HFF-Myc (cell line): ENCODE measurements at regions not wholly inside any gene's neighbourhood (a gene's known extent, or its start where the extent isn't known, plus 50 kb on each side); places are given as distances from the start of the nearest gene placed in this dataset.

Experiments
- DNase-seq: peaks from one replicate; pipeline ENCODE4 v3.0.0-alpha.2; 2011; ENCODE audit warnings: low read depth; ENCODE audit errors: extremely low read depth
- H3K4me3 ChIP-seq: replicated peaks from 2 replicates; pipeline ENCODE4 v1.5.1; 2011; ENCODE audit warnings: low read depth, mild to moderate bottlenecking, control low read depth, low read length
- CTCF ChIP-seq: IDR thresholded peaks from 2 replicates; pipeline ENCODE4 v1.5.1; 2012; ENCODE audit warnings: mild to moderate bottlenecking, low read depth, low read length, control low read depth; ENCODE audit errors: missing control alignments

GRCh38 chr12:3973973-3974644 lies 100.9 kb upstream of the PARP11 start:
- no peak for DNase-seq
- no peak for TF ChIP-seq CTCF
- H3K4me3 ChIP-seq: no peak overlapping the region

GRCh38 chr12:3973269-3973884 lies 100.2 kb upstream of the PARP11 start:
- no peak for DNase-seq
- no peak overlapping the region for H3K4me3 ChIP-seq
- TF ChIP-seq CTCF: no peak

- TF ChIP-seq CTCF: no peak
Observed at GRCh38 chr12:3972576-3972975, 99.4 kb upstream of the PARP11 start.

GRCh38 chr12:3968523-3968922 lies 95.3 kb upstream of the PARP11 start:
- no peak overlapping the region for H3K4me3 ChIP-seq
- no peak for DNase-seq
- no peak for TF ChIP-seq CTCF

More at GRCh38 chr12:3972576-3972975, 99.4 kb upstream of the PARP11 start:
- no peak for DNase-seq
- H3K4me3 ChIP-seq: no peak overlapping the region

GRCh38 chr12:3967556-3968160 lies 94.5 kb upstream of the PARP11 start:
- no peak overlapping the region for H3K4me3 ChIP-seq
- TF ChIP-seq CTCF: no peak
- no peak for DNase-seq

- no peak for TF ChIP-seq CTCF
- no peak for DNase-seq
- H3K4me3 ChIP-seq: no peak overlapping the region
Observed at GRCh38 chr12:3966376-3966775, 93.2 kb upstream of the PARP11 start.
